ENCODE measurements at regions not wholly inside any gene's neighbourhood (a gene's known extent, or its start where the extent isn't known, plus 50 kb on each side); places are given as distances from the start of the nearest gene placed in this dataset.

DNA sequence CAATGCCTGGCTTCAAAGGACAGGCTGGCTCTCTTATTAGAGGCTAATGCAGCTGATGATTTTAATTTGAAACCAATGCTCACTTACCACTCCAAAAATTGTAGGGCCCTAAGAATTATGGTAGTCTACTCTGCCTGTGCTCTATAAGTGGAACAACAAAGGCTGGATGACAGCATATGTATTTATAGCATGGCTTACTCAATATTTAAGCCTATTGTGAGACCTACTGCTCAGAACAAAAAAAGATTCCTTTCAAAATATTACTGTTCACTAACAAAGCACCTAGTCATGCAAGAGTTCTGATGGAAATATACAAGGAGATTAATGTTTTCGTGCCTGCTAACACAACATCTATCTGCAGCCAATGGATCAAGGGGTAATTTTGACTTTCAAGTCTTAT, 73.8 kb upstream of the DUSP10 start:
- WGBS, 2 donors: 79 to 100% methylated on average over 1 of the region's 1 CpG
- no peak overlapping the region for H3K27ac ChIP-seq
- no peaks in the 10 kb centered on the region for H3K9me3 ChIP-seq
- H3K4me1 ChIP-seq: peaks cover 18% of the 10 kb centered on the region
- no peak overlapping the region for H3K4me3 ChIP-seq
- TF ChIP-seq POLR2A (IDR thresholded peaks at IDR 0.05): no peak
- TF ChIP-seq, protein P1, sequence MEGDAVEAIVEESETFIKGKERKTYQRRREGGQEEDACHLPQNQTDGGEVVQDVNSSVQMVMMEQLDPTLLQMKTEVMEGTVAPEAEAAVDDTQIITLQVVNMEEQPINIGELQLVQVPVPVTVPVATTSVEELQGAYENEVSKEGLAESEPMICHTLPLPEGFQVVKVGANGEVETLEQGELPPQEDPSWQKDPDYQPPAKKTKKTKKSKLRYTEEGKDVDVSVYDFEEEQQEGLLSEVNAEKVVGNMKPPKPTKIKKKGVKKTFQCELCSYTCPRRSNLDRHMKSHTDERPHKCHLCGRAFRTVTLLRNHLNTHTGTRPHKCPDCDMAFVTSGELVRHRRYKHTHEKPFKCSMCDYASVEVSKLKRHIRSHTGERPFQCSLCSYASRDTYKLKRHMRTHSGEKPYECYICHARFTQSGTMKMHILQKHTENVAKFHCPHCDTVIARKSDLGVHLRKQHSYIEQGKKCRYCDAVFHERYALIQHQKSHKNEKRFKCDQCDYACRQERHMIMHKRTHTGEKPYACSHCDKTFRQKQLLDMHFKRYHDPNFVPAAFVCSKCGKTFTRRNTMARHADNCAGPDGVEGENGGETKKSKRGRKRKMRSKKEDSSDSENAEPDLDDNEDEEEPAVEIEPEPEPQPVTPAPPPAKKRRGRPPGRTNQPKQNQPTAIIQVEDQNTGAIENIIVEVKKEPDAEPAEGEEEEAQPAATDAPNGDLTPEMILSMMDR (IDR thresholded peaks at IDR 0.05): no peak
- ATAC-seq (no peak), DNase-seq (no peak)
- intact Hi-C loops (cut with DNase I): no loop called here
- H3K27me3 ChIP-seq: no peaks in the 10 kb centered on the region
- no peaks in the 10 kb centered on the region for H3K36me3 ChIP-seq (replicated peaks in 1 of 2; ENCODE audit: insufficient read depth in 1 of 2, low read depth in 2 of 2)

DNA sequence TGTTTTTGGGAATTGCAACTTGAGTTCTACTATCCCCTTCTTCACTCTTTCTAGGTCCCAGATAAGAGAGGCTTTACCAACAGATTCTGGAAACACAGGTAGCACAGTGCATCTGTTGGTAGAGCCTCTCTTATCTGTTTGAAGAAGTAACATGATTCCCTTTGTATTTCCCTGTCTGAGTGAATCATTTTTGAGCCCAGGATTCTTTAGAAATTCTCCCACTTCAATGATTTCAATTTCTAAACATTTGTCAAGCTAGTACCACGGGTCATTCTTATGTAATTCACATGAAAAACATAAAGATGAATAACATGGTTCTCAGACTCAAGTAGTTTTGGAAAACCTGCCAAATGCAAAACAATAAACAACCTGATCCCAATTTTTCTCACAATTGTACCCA, 72.0 kb upstream of the DUSP10 start:
- no peak for DNase-seq
- intact Hi-C loops (cut with DNase I): no loop called here
- H3K27me3 ChIP-seq: no peaks in the 10 kb centered on the region
- no peak overlapping the region for H3K4me3 ChIP-seq
- peaks cover 18% of the 10 kb centered on the region for H3K4me1 ChIP-seq
- no peak for ATAC-seq
- H3K27ac ChIP-seq: no peak overlapping the region
- TF ChIP-seq POLR2A (IDR thresholded peaks at IDR 0.05): no peak
- TF ChIP-seq, protein P1 (IDR thresholded peaks at IDR 0.05): no peak
- 55 to 63% methylated on average over 1 of the region's 1 CpG for WGBS, 2 donors
- no peaks in the 10 kb centered on the region for H3K36me3 ChIP-seq (replicated peaks in 1 of 2; ENCODE audit: insufficient read depth in 1 of 2, low read depth in 2 of 2)
- no peaks in the 10 kb centered on the region for H3K9me3 ChIP-seq

DNA sequence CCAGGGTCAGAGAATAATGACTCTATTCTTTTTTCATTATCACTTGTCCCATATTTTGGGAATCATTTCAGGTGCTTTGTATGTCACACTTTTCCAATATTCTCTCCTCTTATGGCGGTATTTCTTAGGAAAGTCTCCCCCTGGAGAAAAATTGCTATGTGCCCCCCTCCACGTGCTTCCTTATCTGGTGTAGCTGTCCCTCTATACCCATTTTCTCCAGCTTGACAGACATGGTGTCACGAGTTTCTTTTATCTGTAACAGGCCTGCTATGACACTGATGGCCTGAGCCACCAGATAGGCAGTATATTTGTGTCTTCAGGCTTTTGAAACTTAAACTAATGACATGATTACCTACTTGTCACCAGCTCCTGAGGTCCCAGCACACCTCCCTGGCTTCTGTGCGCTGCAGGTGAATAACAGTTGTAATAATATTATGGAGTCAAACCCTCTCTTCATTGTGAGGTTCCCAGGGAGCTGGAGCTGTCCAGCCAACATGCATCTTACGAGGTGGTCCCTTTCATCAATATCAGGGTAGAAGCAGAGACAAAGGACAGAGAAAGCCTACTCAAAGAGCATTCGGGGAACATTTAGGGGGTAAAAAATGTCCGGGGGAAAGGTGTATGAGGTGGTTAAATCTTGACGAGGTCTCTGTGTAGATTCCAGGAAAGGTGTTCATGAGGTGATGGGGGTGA, 71.2 kb upstream of the DUSP10 start:
- Histone ChIP-seq H3K36me3 (replicated peaks in 1 of 2; ENCODE audit: insufficient read depth in 1 of 2, low read depth in 2 of 2) (no peaks in the 10 kb centered on the region), H3K4me3 (no peak overlapping the region), H3K4me1 (peaks cover 18% of the 10 kb centered on the region), H3K9me3 (no peaks in the 10 kb centered on the region), H3K27me3 (no peaks in the 10 kb centered on the region), H3K27ac (peak overlapping the region in 1 of 4 donors; percentile 32)
- TF ChIP-seq, protein P1 (IDR thresholded peaks at IDR 0.05): no peak
- no peak for TF ChIP-seq POLR2A (IDR thresholded peaks at IDR 0.05)
- no peak for DNase-seq
- WGBS, 2 donors: 64 to 74% methylated on average over 8 of the region's 8 CpGs
- intact Hi-C loops (cut with DNase I): no loop called here
- no peak for ATAC-seq

DNA sequence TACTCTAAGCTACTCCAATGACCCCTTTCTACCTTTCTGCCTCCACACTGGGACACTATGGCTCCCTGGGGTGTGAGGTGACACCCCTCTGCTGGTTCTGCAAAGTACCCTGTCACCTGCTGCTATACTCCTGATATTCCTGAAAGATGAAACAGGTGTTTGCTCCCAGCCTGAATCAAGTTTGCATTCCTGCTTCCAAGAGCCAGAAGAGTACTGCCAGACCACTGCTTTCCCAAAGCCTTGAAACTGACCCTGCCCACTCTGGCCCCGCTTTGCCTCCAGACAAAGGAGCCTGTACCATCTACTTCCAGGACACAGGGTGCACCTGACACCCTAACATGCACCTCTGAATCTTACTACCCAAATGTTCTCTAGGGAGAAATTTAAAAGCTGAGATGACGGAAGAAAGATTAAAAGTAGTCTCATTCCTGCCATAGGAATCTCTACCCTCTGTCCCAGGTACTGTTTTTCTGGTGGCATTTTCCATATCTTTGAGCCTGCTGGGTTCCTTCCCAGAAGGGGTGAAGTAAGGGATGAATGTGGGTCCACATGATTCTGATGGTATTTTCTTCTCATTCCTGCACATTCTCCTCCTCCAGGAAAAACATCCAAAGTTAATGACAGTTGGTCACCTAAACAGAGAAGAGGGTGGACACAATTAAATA, 70.3 kb upstream of the DUSP10 start:
- H3K4me1 ChIP-seq: peaks cover 18% of the 10 kb centered on the region
- H3K27me3 ChIP-seq: no peaks in the 10 kb centered on the region
- H3K4me3 ChIP-seq: no peak overlapping the region
- DNase-seq (peak; percentile 24 to 62 (median 52)), ATAC-seq (peak; percentile 74)
- intact Hi-C loops (cut with DNase I): no loop called here
- H3K27ac ChIP-seq: peak overlapping the region in 3 of 4 donors; percentile 13 to 42 (median 32)
- no peaks in the 10 kb centered on the region for H3K36me3 ChIP-seq (replicated peaks in 1 of 2; ENCODE audit: insufficient read depth in 1 of 2, low read depth in 2 of 2)
- 22 to 41% methylated on average over 2 of the region's 2 CpGs for WGBS, 2 donors
- no peaks in the 10 kb centered on the region for H3K9me3 ChIP-seq
- no peak for TF ChIP-seq POLR2A (IDR thresholded peaks at IDR 0.05)
- TF ChIP-seq, protein P1 (IDR thresholded peaks at IDR 0.05): peak in 1 of 7 experiments; percentile 4
